HEK293 (cell line): ENCODE measurements at regions not wholly inside any gene's neighbourhood (a gene's known extent, or its start where the extent isn't known, plus 50 kb on each side); places are given as distances from the start of the nearest gene placed in this dataset.

Source experiments
- ELK4 ChIP-seq: IDR thresholded peaks from 2 replicates; pipeline ENCODE4 v1.6.1; 2011; ENCODE audit warnings: mild to moderate bottlenecking, low read depth, low read length, borderline replicate concordance
- GFI1B ChIP-seq: fragments of 450-650 bp; formaldehyde crosslinking; IDR thresholded peaks from 2 replicates; pipeline ENCODE4 v1.5.1; 2016; ENCODE audit warnings: missing biosample characterization, missing genetic modification characterization
- GLI4 ChIP-seq: fragments of 450-650 bp; formaldehyde crosslinking; IDR thresholded peaks from 2 replicates; pipeline ENCODE4 v1.5.1; 2016; ENCODE audit warnings: missing biosample characterization, missing genetic modification characterization
- KLF10 ChIP-seq: fragments of 450-650 bp; IDR thresholded peaks from 2 replicates; pipeline ENCODE4 v1.5.1; 2018; ENCODE audit warnings: missing biosample characterization, mild to moderate bottlenecking, missing genetic modification characterization
- KLF17 ChIP-seq: fragments of 450-650 bp; formaldehyde crosslinking; IDR thresholded peaks from 2 replicates; pipeline ENCODE4 v1.5.1; 2016; ENCODE audit warnings: missing biosample characterization, missing genetic modification characterization
- MYNN ChIP-seq: fragments of 450-650 bp; formaldehyde crosslinking; IDR thresholded peaks from 2 replicates; pipeline ENCODE4 v1.5.1; 2016; ENCODE audit warnings: missing biosample characterization, missing genetic modification characterization, borderline replicate concordance
- MZF1 ChIP-seq: fragments of 450-650 bp; formaldehyde crosslinking; IDR thresholded peaks from 2 replicates; pipeline ENCODE4 v1.5.1; 2017; ENCODE audit warnings: missing biosample characterization, missing genetic modification characterization, borderline replicate concordance
- REPIN1 ChIP-seq: fragments of 450-650 bp; formaldehyde crosslinking; IDR thresholded peaks from 2 replicates; pipeline ENCODE4 v1.5.1; 2017; ENCODE audit warnings: missing biosample characterization, missing genetic modification characterization, low read depth
- SP7 ChIP-seq: fragments of 450-650 bp; formaldehyde crosslinking; IDR thresholded peaks from 2 replicates; pipeline ENCODE4 v1.5.1; 2016; ENCODE audit warnings: missing biosample characterization, missing genetic modification characterization
- TRIM28 ChIP-seq: IDR thresholded peaks from 2 replicates; pipeline ENCODE4 v1.6.1; 2011; ENCODE audit warnings: low read length, control low read depth, borderline replicate concordance
- WT1 ChIP-seq: fragments of 450-650 bp; formaldehyde crosslinking; IDR thresholded peaks from 2 replicates; pipeline ENCODE4 v1.5.1; 2016; ENCODE audit warnings: missing biosample characterization, missing genetic modification characterization
- ZBTB21 ChIP-seq: fragments of 450-650 bp; formaldehyde crosslinking; IDR thresholded peaks from 2 replicates; pipeline ENCODE4 v1.5.1; 2017; ENCODE audit warnings: missing biosample characterization, missing genetic modification characterization
- ZBTB44 ChIP-seq: fragments of 450-650 bp; IDR thresholded peaks from 2 replicates; pipeline ENCODE4 v1.5.1; 2018; ENCODE audit warnings: missing biosample characterization, mild to moderate bottlenecking, missing genetic modification characterization
- ZBTB8A ChIP-seq: fragments of 450-650 bp; formaldehyde crosslinking; IDR thresholded peaks from 2 replicates; pipeline ENCODE4 v1.5.1; 2016; ENCODE audit warnings: missing biosample characterization, missing genetic modification characterization
- ZEB2 ChIP-seq: fragments of 450-650 bp; formaldehyde crosslinking; IDR thresholded peaks from 2 replicates; pipeline ENCODE4 v1.5.1; 2016; ENCODE audit warnings: missing biosample characterization, missing genetic modification characterization
- ZFP37 ChIP-seq: fragments of 450-650 bp; formaldehyde crosslinking; IDR thresholded peaks from 2 replicates; pipeline ENCODE4 v1.5.1; 2016; ENCODE audit warnings: missing biosample characterization, missing genetic modification characterization
- ZNF10 ChIP-seq: fragments of 450-650 bp; formaldehyde crosslinking; IDR thresholded peaks from 2 replicates; pipeline ENCODE4 v1.5.1; 2017; ENCODE audit warnings: missing biosample characterization, missing genetic modification characterization
- ZNF155 ChIP-seq: fragments of 450-650 bp; formaldehyde crosslinking; IDR thresholded peaks from 2 replicates; pipeline ENCODE4 v1.5.1; 2016; ENCODE audit warnings: missing biosample characterization, missing genetic modification characterization
- ZNF184 ChIP-seq: fragments of 450-650 bp; IDR thresholded peaks from 2 replicates; pipeline ENCODE4 v1.5.1; 2018; ENCODE audit warnings: missing biosample characterization, mild to moderate bottlenecking, missing genetic modification characterization
- ZNF23 ChIP-seq: fragments of 450-650 bp; formaldehyde crosslinking; IDR thresholded peaks from 2 replicates; pipeline ENCODE4 v1.5.1; 2016; ENCODE audit warnings: missing biosample characterization, missing genetic modification characterization, borderline replicate concordance
- ZNF24 ChIP-seq: fragments of 450-650 bp; formaldehyde crosslinking; IDR thresholded peaks from 2 replicates; pipeline ENCODE4 v1.5.1; 2016; ENCODE audit warnings: missing biosample characterization, missing genetic modification characterization
- ZNF324 ChIP-seq: fragments of 450-650 bp; formaldehyde crosslinking; IDR thresholded peaks from 2 replicates; pipeline ENCODE4 v1.5.1; 2016; ENCODE audit warnings: missing biosample characterization, missing genetic modification characterization
- ZNF366 ChIP-seq: fragments of 450-650 bp; formaldehyde crosslinking; conservative IDR thresholded peaks from 2 replicates; pipeline ENCODE4 v1.5.1; 2016; ENCODE audit warnings: missing biosample characterization, missing genetic modification characterization
- ZNF391 ChIP-seq: fragments of 450-650 bp; formaldehyde crosslinking; IDR thresholded peaks from 2 replicates; pipeline ENCODE4 v1.5.1; 2016; ENCODE audit warnings: low read depth, missing biosample characterization, missing genetic modification characterization, borderline replicate concordance
- ZNF394 ChIP-seq: fragments of 450-650 bp; formaldehyde crosslinking; IDR thresholded peaks from 2 replicates; pipeline ENCODE4 v1.5.1; 2016; ENCODE audit warnings: missing biosample characterization, missing genetic modification characterization, mild to moderate bottlenecking, moderate library complexity, borderline replicate concordance
- ZNF416 ChIP-seq: fragments of 450-650 bp; formaldehyde crosslinking; IDR thresholded peaks from 2 replicates; pipeline ENCODE4 v1.5.1; 2016; ENCODE audit warnings: missing biosample characterization, missing genetic modification characterization
- ZNF558 ChIP-seq: fragments of 450-650 bp; formaldehyde crosslinking; IDR thresholded peaks from 2 replicates; pipeline ENCODE4 v1.5.1; 2016; ENCODE audit warnings: missing biosample characterization, missing genetic modification characterization
- ZNF596 ChIP-seq: fragments of 450-650 bp; IDR thresholded peaks from 2 replicates; pipeline ENCODE4 v1.5.0; 2018; ENCODE audit warnings: missing biosample characterization, mild to moderate bottlenecking, missing genetic modification characterization, moderate library complexity
- ZNF629 ChIP-seq: fragments of 450-650 bp; formaldehyde crosslinking; IDR thresholded peaks from 2 replicates; pipeline ENCODE4 v1.5.1; 2017; ENCODE audit warnings: missing biosample characterization, missing genetic modification characterization
- ZNF658 ChIP-seq: fragments of 450-650 bp; formaldehyde crosslinking; IDR thresholded peaks from 2 replicates; pipeline ENCODE4; 2016; ENCODE audit warnings: missing biosample characterization, missing genetic modification characterization
- ZNF660 ChIP-seq: fragments of 450-650 bp; IDR thresholded peaks from 2 replicates; pipeline ENCODE4 v1.5.1; 2018; ENCODE audit warnings: missing biosample characterization, mild to moderate bottlenecking, missing genetic modification characterization
- ZNF747 ChIP-seq: fragments of 450-650 bp; formaldehyde crosslinking; IDR thresholded peaks from 2 replicates; pipeline ENCODE4 v1.5.1; 2016; ENCODE audit warnings: missing biosample characterization, missing genetic modification characterization
- ZXDB ChIP-seq: fragments of 450-650 bp; formaldehyde crosslinking; IDR thresholded peaks from 2 replicates; pipeline ENCODE4 v1.5.1; 2016; ENCODE audit warnings: missing biosample characterization, missing genetic modification characterization
- TF ChIP-seq, protein P1 (sequence below): fragments of 450-650 bp; formaldehyde crosslinking; IDR thresholded peaks from 2 replicates; pipeline ENCODE4 v1.5.1; 2016; ENCODE audit warnings: missing biosample characterization, missing genetic modification characterization

GRCh38 chr6:28597217-28597835 is 71.6 kb downstream of the GPX5 start (continued):
- peak; percentile 46; the same call in 1 of the 2 replicates for TF ChIP-seq ZBTB44 (tag by site-specific recombination)
- TF ChIP-seq ZNF394 (tag by site-specific recombination) = peak; percentile 80
- TF ChIP-seq ZNF184 (tag by site-specific recombination) = 0 out of 2 replicates have a peak, but pooled peaks have one; percentile 9
- TF ChIP-seq ZNF747 (tag by site-specific recombination) = no peak
- 0 out of 2 replicates have a peak, but pooled peaks have one; percentile 33 for TF ChIP-seq ZNF24 (tag by site-specific recombination)
- TF ChIP-seq ZNF23 (tag by site-specific recombination) = no peak
- peak; percentile 95 for TF ChIP-seq ZNF660 (tag by site-specific recombination)
- TF ChIP-seq, protein P1, sequence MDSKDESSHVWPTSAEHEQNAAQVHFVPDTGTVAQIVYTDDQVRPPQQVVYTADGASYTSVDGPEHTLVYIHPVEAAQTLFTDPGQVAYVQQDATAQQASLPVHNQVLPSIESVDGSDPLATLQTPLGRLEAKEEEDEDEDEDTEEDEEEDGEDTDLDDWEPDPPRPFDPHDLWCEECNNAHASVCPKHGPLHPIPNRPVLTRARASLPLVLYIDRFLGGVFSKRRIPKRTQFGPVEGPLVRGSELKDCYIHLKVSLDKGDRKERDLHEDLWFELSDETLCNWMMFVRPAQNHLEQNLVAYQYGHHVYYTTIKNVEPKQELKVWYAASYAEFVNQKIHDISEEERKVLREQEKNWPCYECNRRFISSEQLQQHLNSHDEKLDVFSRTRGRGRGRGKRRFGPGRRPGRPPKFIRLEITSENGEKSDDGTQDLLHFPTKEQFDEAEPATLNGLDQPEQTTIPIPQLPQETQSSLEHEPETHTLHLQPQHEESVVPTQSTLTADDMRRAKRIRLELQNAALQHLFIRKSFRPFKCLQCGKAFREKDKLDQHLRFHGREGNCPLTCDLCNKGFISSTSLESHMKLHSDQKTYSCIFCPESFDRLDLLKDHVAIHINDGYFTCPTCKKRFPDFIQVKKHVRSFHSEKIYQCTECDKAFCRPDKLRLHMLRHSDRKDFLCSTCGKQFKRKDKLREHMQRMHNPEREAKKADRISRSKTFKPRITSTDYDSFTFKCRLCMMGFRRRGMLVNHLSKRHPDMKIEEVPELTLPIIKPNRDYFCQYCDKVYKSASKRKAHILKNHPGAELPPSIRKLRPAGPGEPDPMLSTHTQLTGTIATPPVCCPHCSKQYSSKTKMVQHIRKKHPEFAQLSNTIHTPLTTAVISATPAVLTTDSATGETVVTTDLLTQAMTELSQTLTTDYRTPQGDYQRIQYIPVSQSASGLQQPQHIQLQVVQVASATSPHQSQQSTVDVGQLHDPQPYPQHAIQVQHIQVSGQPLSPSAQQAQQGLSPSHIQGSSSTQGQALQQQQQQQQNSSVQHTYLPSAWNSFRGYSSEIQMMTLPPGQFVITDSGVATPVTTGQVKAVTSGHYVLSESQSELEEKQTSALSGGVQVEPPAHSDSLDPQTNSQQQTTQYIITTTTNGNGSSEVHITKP (tag by site-specific recombination) = peak; percentile 49; the same call in 1 of the 2 replicates
- TF ChIP-seq ZXDB (tag by site-specific recombination) = peak; percentile 76
- TF ChIP-seq KLF17 (tag by site-specific recombination) = peak; percentile 63; the same call in 1 of the 2 replicates
- peak; percentile 95 for TF ChIP-seq ZNF10
- TF ChIP-seq ZBTB21 (tag by site-specific recombination) = 0 out of 2 replicates have a peak, but pooled peaks have one; percentile 17
- peak; percentile 95 for TF ChIP-seq TRIM28
- TF ChIP-seq ZNF324 = peak; percentile 71; the same call in 1 of the 2 replicates
- TF ChIP-seq GFI1B (tag by site-specific recombination) = no peak
- no peak for TF ChIP-seq ZBTB8A
- peak; percentile 62; the same call in 1 of the 2 replicates for TF ChIP-seq ZEB2 (tag by site-specific recombination)
- no peak for TF ChIP-seq MYNN (tag by site-specific recombination)
- TF ChIP-seq GLI4 (tag by site-specific recombination) = peak; percentile 13; the same call in 1 of the 2 replicates
- peak; percentile 71 for TF ChIP-seq KLF10 (tag by site-specific recombination)
- TF ChIP-seq REPIN1 (tag by site-specific recombination) = peak; percentile 37; the same call in 1 of the 2 replicates
- TF ChIP-seq WT1 (tag by site-specific recombination) = 0 out of 2 replicates have a peak, but pooled peaks have one; percentile 12
- TF ChIP-seq ZNF558 (tag by site-specific recombination) = peak; percentile 49; the same call in 1 of the 2 replicates
- TF ChIP-seq ZNF416 (tag by site-specific recombination) = no peak
- no peak; the same call in 1 of the 2 replicates for TF ChIP-seq ZNF391 (tag by site-specific recombination)
- 0 out of 2 replicates have a peak, but pooled peaks have one; percentile 46 for TF ChIP-seq ZFP37 (tag by site-specific recombination)
- peak; percentile 82 for TF ChIP-seq ZNF366 (tag by site-specific recombination)
- TF ChIP-seq MZF1 (tag by site-specific recombination) = no peak
- no peak for TF ChIP-seq ZNF155
- no peak for TF ChIP-seq ELK4
- peak; percentile 29; the same call in 1 of the 2 replicates for TF ChIP-seq ZNF596 (tag by site-specific recombination)
- TF ChIP-seq ZNF658 (tag by site-specific recombination) = no peak
- TF ChIP-seq SP7 (tag by site-specific recombination) = peak; percentile 85
- TF ChIP-seq ZNF629 (tag by site-specific recombination) = peak; percentile 76
